Small intestine (tissue), 7 donors: ENCODE measurements at regions not wholly inside any gene's neighbourhood (a gene's known extent, or its start where the extent isn't known, plus 50 kb on each side); places are given as distances from the start of the nearest gene placed in this dataset.
A peak's percentile ranks its signal among the peaks of the same experiment; 100 is the strongest.

Experiments used
- DNase-seq, 2 donors: peaks; one replicate each; pipeline versions ENCODE4 v3.0.0 to v3.0.0-alpha.2; 2013
- FAIRE-seq: peaks from 2 replicates; lab custom pipeline; 2012; peaks lifted over from hg19 to GRCh38; lab: Jason Lieb, UNC
- H3K27ac ChIP-seq, 3 donors: one replicate each; pipeline ENCODE4 v1.5.1; 2013; ENCODE audit warnings: low read length in 2 of 3, mild to moderate bottlenecking in 2 of 3, control low read depth in 1 of 3, inconsistent platforms in 1 of 3, low read depth in 1 of 3, moderate library complexity in 1 of 3
- H3K27me3 ChIP-seq, 3 donors: one replicate each; pipeline ENCODE4 v1.6.1; 2013; ENCODE audit warnings: low read length in 3 of 3, inconsistent platforms in 1 of 3; ENCODE audit not compliant: control insufficient read depth in 3 of 3, insufficient read depth in 3 of 3
- H3K36me3 ChIP-seq, 3 donors: one replicate each; pipeline ENCODE4 v1.6.1; 2013; ENCODE audit warnings: low read length in 3 of 3, inconsistent platforms in 1 of 3, low read depth in 1 of 3, mild to moderate bottlenecking in 1 of 3, moderate library complexity in 1 of 3; ENCODE audit not compliant: control insufficient read depth in 3 of 3, insufficient read depth in 2 of 3
- H3K4me1 ChIP-seq, 3 donors: one replicate each; pipeline ENCODE4 v1.6.1; 2013; ENCODE audit warnings: low read length in 2 of 3, inconsistent platforms in 1 of 3, low read depth in 1 of 3, mild to moderate bottlenecking in 1 of 3, moderate library complexity in 1 of 3; ENCODE audit not compliant: control insufficient read depth in 3 of 3, insufficient read depth in 2 of 3
- H3K4me3 ChIP-seq, 3 donors: one replicate each; pipeline ENCODE4 v1.5.1; 2013; ENCODE audit warnings: low read length in 3 of 3, control low read depth in 1 of 3, inconsistent platforms in 1 of 3, low read depth in 1 of 3, mild to moderate bottlenecking in 1 of 3, moderate library complexity in 1 of 3
- H3K9me3 ChIP-seq, 2 donors: one replicate each; pipeline ENCODE4 v1.6.1; 2013; ENCODE audit warnings: low read depth in 1 of 2, low read length in 1 of 2; ENCODE audit not compliant: control insufficient read depth in 2 of 2, insufficient read depth in 1 of 2
- WGBS, 3 donors: extraction: QIAGEN DNeasy Blood & Tissue Kit; methylation state at CpG; one replicate each; pipeline ENCODE4 v1.1.7; 2013; 5-methylcytosine and 5-hydroxymethylcytosine counted together
- donor health status: healthy with polysubstance abuse.
- donor health status: control.
- donor health status: control.
- donor health status: Bipolar disorder and iron deficiency.
- donor health status: healthy.

DNA sequence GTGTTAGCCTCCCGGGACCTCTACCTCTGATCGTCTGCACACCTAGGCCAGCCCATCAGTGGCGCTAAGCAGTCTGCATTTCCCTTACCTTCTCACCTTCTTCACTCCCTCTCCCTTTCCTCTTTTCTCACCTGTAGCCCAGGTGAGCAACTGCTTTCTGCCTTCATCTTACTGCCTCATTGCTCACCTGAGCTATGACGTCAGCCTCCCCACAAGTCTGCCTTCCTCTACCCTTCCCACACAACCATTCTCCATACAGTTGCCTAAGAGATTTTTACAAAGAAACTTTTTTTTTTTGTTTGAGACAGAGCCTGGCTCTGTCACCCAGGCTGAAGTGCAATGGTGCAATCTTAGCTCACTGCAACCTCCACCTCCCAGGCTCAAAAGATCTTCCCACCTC lies 136.3 kb downstream of the BCOR start:
- peaks cover 0 to 7% (median 0%) of the 10 kb centered on the region in 3 donors for H3K4me1 ChIP-seq
- 72 to 98% (median 88%) methylated on average over 4 of the region's 4 CpGs for WGBS, 3 donors
- FAIRE-seq: no peak
- H3K36me3 ChIP-seq: no peaks in the 10 kb centered on the region
- H3K9me3 ChIP-seq: no peaks in the 10 kb centered on the region
- H3K27ac ChIP-seq: no peak overlapping the region
- H3K27me3 ChIP-seq: no peaks in the 10 kb centered on the region
- no peak for DNase-seq
- no peak overlapping the region for H3K4me3 ChIP-seq

DNA sequence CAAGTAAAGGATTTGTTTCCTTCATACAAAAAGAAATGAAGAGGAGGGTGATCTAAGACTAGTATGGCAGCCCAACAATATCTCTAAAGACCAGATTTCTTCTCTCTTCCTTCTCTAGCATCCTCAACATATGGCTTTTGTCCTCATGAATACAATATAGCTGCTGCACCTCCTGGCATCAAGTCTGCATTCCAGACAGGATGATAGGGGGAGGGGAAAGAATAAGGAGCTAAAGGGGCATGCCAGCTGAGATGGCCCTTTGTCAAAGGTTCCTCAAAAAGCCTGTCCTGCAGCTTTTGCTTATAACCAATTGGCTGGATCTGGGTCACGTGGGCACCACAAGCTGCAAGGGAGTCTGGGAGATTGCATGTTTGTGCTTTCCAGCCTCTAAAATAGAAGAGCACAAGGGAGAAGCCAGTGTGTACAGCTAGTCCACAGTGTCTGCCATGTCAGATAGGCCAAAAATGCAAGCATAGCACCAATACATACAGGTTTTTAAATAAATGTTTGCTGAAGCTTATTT lies 132.6 kb downstream of the BCOR start:
- WGBS, 3 donors: 75 to 88% (median 87%) methylated on average over 1 of the region's 1 CpG
- no peaks in the 10 kb centered on the region for H3K9me3 ChIP-seq
- no peaks in the 10 kb centered on the region for H3K36me3 ChIP-seq
- H3K27me3 ChIP-seq: no peaks in the 10 kb centered on the region
- no peak for FAIRE-seq
- DNase-seq: no peak
- H3K4me1 ChIP-seq: no peaks in the 10 kb centered on the region
- no peak overlapping the region for H3K4me3 ChIP-seq
- no peak overlapping the region for H3K27ac ChIP-seq

DNA sequence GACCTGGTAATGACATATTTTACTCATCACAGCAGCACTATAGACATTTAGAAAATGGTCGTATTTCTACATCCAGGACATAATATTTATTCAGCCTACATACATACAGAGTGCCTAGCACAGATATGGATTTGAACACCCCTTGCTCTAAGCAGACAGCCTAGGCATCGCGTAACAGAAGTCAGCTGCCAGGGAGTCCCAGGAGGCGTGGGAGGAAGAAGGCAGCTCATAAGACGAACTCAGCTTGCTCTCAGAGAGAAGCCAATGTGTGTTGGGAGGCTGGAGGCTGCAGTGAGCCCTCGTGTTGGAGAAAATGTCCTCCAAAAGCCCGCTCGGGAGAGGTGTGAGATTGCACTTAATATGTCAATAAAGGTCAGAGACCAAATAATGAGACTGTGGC lies 131.6 kb downstream of the BCOR start:
- Histone ChIP-seq H3K4me3 (no peak overlapping the region), H3K9me3 (peaks cover 0 to 2% of the 10 kb centered on the region in 2 donors), H3K36me3 (no peaks in the 10 kb centered on the region), H3K4me1 (no peaks in the 10 kb centered on the region), H3K27ac (no peak overlapping the region), H3K27me3 (no peaks in the 10 kb centered on the region)
- no peak for FAIRE-seq
- 70 to 75% (median 72%) methylated on average over 8 of the region's 8 CpGs for WGBS, 3 donors
- no peak for DNase-seq

DNA sequence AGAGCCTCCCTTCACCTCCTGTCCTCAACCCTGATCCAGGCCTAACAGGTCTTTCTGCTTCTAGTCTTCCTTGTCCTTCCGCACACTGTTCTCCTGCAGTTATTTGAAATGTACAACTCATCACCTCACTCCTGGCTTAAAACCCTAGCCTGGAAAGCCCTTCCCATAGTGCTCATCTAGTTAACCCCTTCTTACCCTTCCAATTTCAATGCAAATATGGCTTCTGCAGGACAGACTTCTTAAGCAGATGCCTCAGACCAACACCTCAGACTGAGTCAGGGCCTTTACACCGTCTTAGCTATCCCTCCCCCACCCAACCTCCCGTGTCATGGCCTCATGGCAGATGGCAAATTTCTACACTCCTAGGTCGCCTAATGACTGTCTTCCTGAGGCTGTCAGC lies 130.4 kb downstream of the BCOR start:
- Histone ChIP-seq H3K27me3 (no peaks in the 10 kb centered on the region), H3K4me1 (no peaks in the 10 kb centered on the region), H3K36me3 (no peaks in the 10 kb centered on the region), H3K27ac (no peak overlapping the region), H3K4me3 (no peak overlapping the region), H3K9me3 (peaks cover 2 to 13% of the 10 kb centered on the region in 2 donors)
- DNase-seq (no peak), FAIRE-seq (no peak)
- 81 to 86% (median 84%) methylated on average over 4 of the region's 4 CpGs for WGBS, 3 donors

DNA sequence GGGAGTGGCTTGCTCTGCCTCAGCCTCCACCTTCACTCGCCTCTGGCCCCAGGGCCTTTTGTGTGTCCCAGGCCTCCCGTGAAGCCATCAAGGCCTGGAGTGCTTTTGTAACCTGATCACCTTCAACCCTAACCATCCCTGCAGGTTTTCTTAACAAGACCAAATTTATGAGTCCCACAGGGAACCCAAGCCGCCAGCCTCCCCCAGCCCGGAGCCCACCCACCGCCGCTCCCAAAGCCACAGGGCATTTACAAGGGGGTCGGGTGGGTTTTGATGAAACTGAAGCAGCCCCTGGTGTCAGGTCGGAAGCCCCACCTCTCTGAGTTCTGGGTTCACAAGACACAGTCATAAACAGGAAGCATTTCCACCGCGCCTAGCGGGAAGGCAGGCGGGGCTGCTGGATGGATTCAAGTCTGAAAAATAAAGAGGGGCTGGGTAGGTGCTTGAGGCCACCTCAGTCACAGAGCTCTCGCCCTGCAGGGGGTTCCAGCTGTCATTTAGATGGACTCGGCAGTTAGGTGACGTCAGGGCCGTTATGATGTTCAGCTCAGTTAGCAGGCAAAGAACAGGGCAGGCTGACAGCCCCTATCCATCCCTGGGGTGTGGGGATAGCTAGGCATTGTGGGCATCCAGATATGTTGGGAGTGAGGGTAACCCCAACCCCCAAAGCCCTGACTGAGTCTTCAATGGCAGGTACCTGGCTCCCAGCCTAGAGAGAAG lies 128.5 kb downstream of the BCOR start:
- H3K36me3 ChIP-seq: no peaks in the 10 kb centered on the region
- FAIRE-seq (no peak), DNase-seq (no peak)
- peaks cover 2 to 18% of the 10 kb centered on the region in 2 donors for H3K9me3 ChIP-seq
- H3K27me3 ChIP-seq: no peaks in the 10 kb centered on the region
- peak overlapping the region in 1 of 3 donors; percentile 31 for H3K27ac ChIP-seq
- no peaks in the 10 kb centered on the region for H3K4me1 ChIP-seq
- H3K4me3 ChIP-seq: no peak overlapping the region
- 18 to 44% (median 27%) methylated on average over 15 to 16 of the region's 16 CpGs for WGBS, 3 donors

DNA sequence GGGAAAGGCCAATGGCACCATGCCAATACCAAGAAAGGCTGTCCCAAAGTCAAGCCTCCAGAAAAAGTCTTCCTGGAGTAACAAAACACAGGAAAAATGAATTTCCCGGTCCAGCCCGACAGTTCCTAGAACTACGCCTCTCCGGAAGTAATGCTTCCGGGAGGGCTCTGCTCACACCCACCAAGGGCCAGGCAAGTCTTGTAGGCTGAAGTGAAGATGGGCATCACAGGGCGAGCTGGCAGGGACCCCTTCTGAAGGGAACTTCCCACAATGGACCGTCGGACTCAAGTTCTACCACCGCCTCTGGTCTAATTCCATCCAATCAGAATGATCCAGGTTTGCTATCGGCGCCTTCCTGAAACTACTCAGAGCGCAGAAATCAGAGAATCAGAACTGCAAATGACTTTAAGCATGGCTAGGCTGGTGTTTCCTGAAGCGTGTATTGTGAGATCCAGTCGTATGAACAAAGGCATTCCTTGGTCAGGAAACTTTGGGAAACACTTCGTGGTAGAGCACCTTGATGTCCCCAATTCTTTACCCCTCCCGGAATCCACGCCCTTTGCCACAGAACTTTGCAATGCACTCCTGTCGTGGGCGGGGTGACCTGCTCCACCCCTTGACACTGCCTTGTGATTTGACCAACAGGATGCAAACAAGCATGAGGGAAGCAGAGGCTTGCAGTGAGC lies 127.8 kb downstream of the BCOR start:
- DNase-seq (no peak), FAIRE-seq (no peak)
- no peak overlapping the region for H3K4me3 ChIP-seq
- H3K27me3 ChIP-seq: no peaks in the 10 kb centered on the region
- WGBS, 3 donors: 56 to 75% (median 69%) methylated on average over 19 of the region's 19 CpGs
- H3K9me3 ChIP-seq: peaks cover 2 to 18% of the 10 kb centered on the region in 2 donors
- no peaks in the 10 kb centered on the region for H3K4me1 ChIP-seq
- H3K27ac ChIP-seq: no peak overlapping the region
- no peaks in the 10 kb centered on the region for H3K36me3 ChIP-seq

DNA sequence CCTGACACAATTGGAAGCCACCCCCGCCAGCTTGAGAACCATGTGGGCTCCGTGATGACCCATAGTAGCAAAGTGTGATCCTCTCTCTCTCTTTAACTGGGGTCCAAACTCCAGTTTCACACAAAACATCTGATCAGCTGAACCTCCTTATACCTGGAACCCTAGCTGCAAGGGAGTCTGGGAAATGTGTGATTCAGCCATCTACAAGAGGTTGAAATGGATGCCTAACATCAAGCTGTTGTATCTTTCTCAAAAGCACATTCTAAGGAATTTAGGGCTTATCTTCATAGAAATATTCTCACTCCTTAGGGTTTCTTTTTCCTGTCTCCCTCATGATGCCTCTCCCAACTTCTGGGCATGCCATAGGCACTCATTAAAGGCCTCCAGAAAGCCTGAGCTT lies 126.0 kb downstream of the BCOR start:
- H3K4me1 ChIP-seq: no peaks in the 10 kb centered on the region
- FAIRE-seq: no peak
- DNase-seq: no peak
- no peak overlapping the region for H3K27ac ChIP-seq
- WGBS, 3 donors: 97 to 100% (median 98%) methylated on average over 2 of the region's 2 CpGs
- H3K27me3 ChIP-seq: no peaks in the 10 kb centered on the region
- no peaks in the 10 kb centered on the region for H3K36me3 ChIP-seq
- H3K4me3 ChIP-seq: no peak overlapping the region
- peaks cover 2 to 18% of the 10 kb centered on the region in 2 donors for H3K9me3 ChIP-seq

DNA sequence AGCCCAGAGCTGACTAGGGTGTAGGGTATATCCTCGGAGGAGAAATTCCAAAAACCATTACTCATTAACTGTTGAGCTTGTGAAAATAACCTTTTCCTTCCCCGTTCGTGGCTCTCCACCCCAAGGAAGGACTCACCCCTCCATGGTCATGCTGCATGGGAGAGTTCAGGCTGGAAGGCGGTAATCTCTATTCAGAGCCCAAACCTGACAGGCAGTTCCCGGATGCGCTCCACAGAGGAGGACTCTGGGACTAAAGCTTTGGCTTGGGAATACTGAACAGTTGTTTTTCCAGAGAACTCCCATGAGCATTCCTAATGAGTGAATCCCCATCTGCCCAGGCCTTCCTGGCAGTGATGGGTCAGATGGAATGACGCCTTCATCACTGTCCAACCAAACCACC lies 125.4 kb downstream of the BCOR start:
- DNase-seq (no peak), FAIRE-seq (no peak)
- no peaks in the 10 kb centered on the region for H3K4me1 ChIP-seq
- no peaks in the 10 kb centered on the region for H3K36me3 ChIP-seq
- peaks cover 2 to 18% of the 10 kb centered on the region in 2 donors for H3K9me3 ChIP-seq
- WGBS, 3 donors: 87 to 93% (median 89%) methylated on average over 7 of the region's 7 CpGs
- H3K4me3 ChIP-seq: no peak overlapping the region
- no peak overlapping the region for H3K27ac ChIP-seq
- no peaks in the 10 kb centered on the region for H3K27me3 ChIP-seq
